H1 (cell line): ENCODE measurements at regions not wholly inside any gene's neighbourhood (a gene's known extent, or its start where the extent isn't known, plus 50 kb on each side); places are given as distances from the start of the nearest gene placed in this dataset.

ENCODE experiments used
- CTCF ChIA-PET: fragments of 300-600 bp; sonication (Branson Sonifier 250); formaldehyde crosslinking; loops from one replicate; lab custom pipeline; 2021; ENCODE audit not compliant: partially characterized antibody; lab: Charles Lee
- POLR2A ChIA-PET: fragments of 300-600 bp; sonication (Branson Sonifier 250); formaldehyde crosslinking; loops from one replicate; lab custom pipeline; 2021; ENCODE audit warnings: inconsistent platforms; ENCODE audit not compliant: partially characterized antibody; lab: Charles Lee
- DNase-seq, 2 experiments: peaks; one replicate each; pipeline versions ENCODE4 v3.0.0 to v3.0.0-alpha.2; 2010 to 2022; ENCODE audit warnings: low spot score in 2 of 2, low read depth in 1 of 2, mixed read lengths in 1 of 2
- FAIRE-seq: peaks from 2 replicates; lab custom pipeline; 2011; peaks lifted over from hg19 to GRCh38; lab: Jason Lieb, UNC
- H2AFZ ChIP-seq: 2 replicates; pipeline ENCODE4 v1.8.1; 2012; ENCODE audit warnings: low read length, inconsistent platforms
- H2AK5ac ChIP-seq: 2 replicates; pipeline ENCODE4 v1.6.1; 2013; ENCODE audit warnings: low read depth, low read length
- H2BK120ac ChIP-seq: replicated peaks from 2 replicates; pipeline ENCODE3; 2013; ENCODE audit warnings: low read depth, low read length, inconsistent platforms
- H2BK12ac ChIP-seq: 2 replicates; pipeline ENCODE4 v1.6.1; 2013; ENCODE audit warnings: low read depth, low read length
- H2BK15ac ChIP-seq: 2 replicates; pipeline ENCODE4 v1.6.1; 2013; ENCODE audit warnings: low read length
- H2BK20ac ChIP-seq: 2 replicates; pipeline ENCODE4 v1.6.1; 2013; ENCODE audit warnings: low read length
- H2BK5ac ChIP-seq: 2 replicates; pipeline ENCODE4 v1.6.1; 2013; ENCODE audit warnings: low read depth, low read length
- H3K14ac ChIP-seq: 2 replicates; pipeline ENCODE4 v1.6.1; 2013; ENCODE audit warnings: inconsistent platforms; ENCODE audit not compliant: insufficient read length
- H3K18ac ChIP-seq: 2 replicates; pipeline ENCODE4 v1.6.1; 2013; ENCODE audit warnings: low read length; ENCODE audit errors: extremely low read depth
- H3K23ac ChIP-seq: 2 replicates; pipeline ENCODE4 v1.6.1; 2013; ENCODE audit warnings: inconsistent platforms; ENCODE audit not compliant: insufficient read length
- H3K23me2 ChIP-seq: 2 replicates; pipeline ENCODE4 v1.6.1; 2013; ENCODE audit warnings: low read depth, low read length
- H3K27ac ChIP-seq: 2 replicates; pipeline ENCODE4 v1.6.1; 2011; ENCODE audit warnings: low read depth, low read length, inconsistent platforms
- H3K27me3 ChIP-seq, 4 experiments: replicated peaks in 1 of 4; 1 replicate in 1 of 4; 2 replicates in 3 of 4; pipeline versions ENCODE4 v1.6.1 to v1.8.1; 2011 to 2013; ENCODE audit warnings: low read length in 3 of 4, mild to moderate bottlenecking in 3 of 4, inconsistent platforms in 2 of 4, mixed read lengths in 2 of 4, moderate library complexity in 1 of 4; ENCODE audit not compliant: control insufficient read depth in 3 of 4, insufficient read depth in 3 of 4; ENCODE audit errors: extremely low read depth in 1 of 4
- H3K36me3 ChIP-seq, 4 experiments: 2 replicates each; pipeline versions ENCODE4 v1.6.1 to v1.8.1; 2011 to 2013; ENCODE audit warnings: mild to moderate bottlenecking in 4 of 4, low read length in 3 of 4, moderate library complexity in 2 of 4, control low read depth in 1 of 4, inconsistent platforms in 1 of 4; ENCODE audit not compliant: insufficient read depth in 4 of 4, control insufficient read depth in 2 of 4
- H3K4ac ChIP-seq: replicated peaks from 2 replicates; pipeline ENCODE3; 2013; ENCODE audit warnings: low read length, low read depth, mixed read lengths, inconsistent platforms; ENCODE audit not compliant: insufficient read length
- H3K4me1 ChIP-seq, 4 experiments: replicated peaks in 1 of 4; 1 replicate in 1 of 4; 2 replicates in 3 of 4; pipeline versions ENCODE4 v1.6.1 to v1.8.1; 2011 to 2013; ENCODE audit warnings: low read length in 3 of 4, inconsistent platforms in 2 of 4, mixed read lengths in 1 of 4; ENCODE audit not compliant: insufficient read depth in 4 of 4, control insufficient read depth in 3 of 4
- H3K4me2 ChIP-seq, 2 experiments: 2 replicates each; pipeline versions ENCODE4 v1.6.1 to v1.8.1; 2011 to 2013; ENCODE audit warnings: low read depth in 2 of 2, low read length in 2 of 2, control low read depth in 1 of 2, inconsistent platforms in 1 of 2, mild to moderate bottlenecking in 1 of 2; ENCODE audit not compliant: insufficient read depth in 1 of 2
- H3K4me3 ChIP-seq, 4 experiments: fragments of 200-600, 300-600 bp in 1 of 4; sonication (generic), shearing (Covaris generic), sonication (Bioruptor Twin) in 1 of 4; 2 replicates each; pipeline versions ENCODE4 v1.5.1 to v1.8.1; 2011 to 2016; ENCODE audit warnings: low read length in 4 of 4, low read depth in 3 of 4, control low read depth in 2 of 4, inconsistent platforms in 2 of 4, mild to moderate bottlenecking in 2 of 4, mixed read lengths in 1 of 4, moderate library complexity in 1 of 4; ENCODE audit not compliant: insufficient read depth in 2 of 4; ENCODE audit errors: extremely low read depth in 1 of 4
- H3K56ac ChIP-seq: replicated peaks from 2 replicates; pipeline ENCODE3; 2013; ENCODE audit warnings: low read depth, mild to moderate bottlenecking, mixed read lengths, low read length, inconsistent platforms; ENCODE audit not compliant: insufficient read length
- H3K79me1 ChIP-seq: 2 replicates; pipeline ENCODE4 v1.6.1; 2013; ENCODE audit warnings: low read depth, low read length, control low read depth
- H3K79me2 ChIP-seq, 2 experiments: 2 replicates each; pipeline versions ENCODE4 v1.6.1 to v1.8.1; 2012 to 2013; ENCODE audit warnings: low read length in 2 of 2, mild to moderate bottlenecking in 2 of 2, inconsistent platforms in 1 of 2; ENCODE audit not compliant: insufficient read depth in 2 of 2, control insufficient read depth in 1 of 2
- H3K9ac ChIP-seq, 4 experiments: replicated peaks in 1 of 4; 1 replicate in 1 of 4; 2 replicates in 3 of 4; pipeline versions ENCODE4 v1.6.1 to v1.8.1; 2011 to 2013; ENCODE audit warnings: low read depth in 3 of 4, low read length in 3 of 4, control low read depth in 2 of 4, mild to moderate bottlenecking in 2 of 4, moderate library complexity in 2 of 4, inconsistent platforms in 1 of 4; ENCODE audit errors: extremely low read depth in 1 of 4
- H3K9me3 ChIP-seq, 2 experiments: 2 replicates each; pipeline versions ENCODE4 v1.6.1 to v1.8.1; 2012 to 2013; ENCODE audit warnings: mild to moderate bottlenecking in 2 of 2, moderate library complexity in 2 of 2, control low read depth in 1 of 2, inconsistent platforms in 1 of 2, low read depth in 1 of 2, low read length in 1 of 2, mixed read lengths in 1 of 2; ENCODE audit not compliant: insufficient read depth in 2 of 2
- H4K20me1 ChIP-seq, 2 experiments: replicated peaks in 1 of 2; 2 replicates each; pipeline versions ENCODE3 to v1.8.1; 2011 to 2013; ENCODE audit warnings: inconsistent platforms in 2 of 2, low read length in 2 of 2, mild to moderate bottlenecking in 1 of 2; ENCODE audit not compliant: insufficient read depth in 2 of 2, control insufficient read depth in 1 of 2
- H4K5ac ChIP-seq: 2 replicates; pipeline ENCODE4 v1.6.1; 2013; ENCODE audit warnings: low read length, low read depth, mixed read lengths, inconsistent platforms; ENCODE audit not compliant: insufficient read length
- H4K8ac ChIP-seq: 2 replicates; pipeline ENCODE4 v1.8.0; 2013; ENCODE audit warnings: mild to moderate bottlenecking, moderate library complexity, low read length, inconsistent platforms; ENCODE audit not compliant: insufficient read depth; ENCODE audit errors: extremely low read depth
- H4K91ac ChIP-seq: replicated peaks from 2 replicates; pipeline ENCODE3; 2013; ENCODE audit warnings: low read length, mixed read lengths, inconsistent platforms; ENCODE audit not compliant: insufficient read length
- CREB1 ChIP-seq: IDR thresholded peaks from 2 replicates; pipeline ENCODE4 v1.6.1; 2012; ENCODE audit warnings: inconsistent platforms
- CTBP2 ChIP-seq: IDR thresholded peaks from 2 replicates; pipeline ENCODE4 v1.7.0; 2011; ENCODE audit warnings: borderline replicate concordance, mild to moderate bottlenecking, moderate library complexity, mixed read lengths, low read length; ENCODE audit not compliant: insufficient read depth, insufficient read length
- HDAC2 ChIP-seq, 2 experiments: fragments of 300-600 bp in 1 of 2; sonication (generic) in 1 of 2; IDR thresholded peaks; 2 replicates each; pipeline ENCODE4 v1.6.1; 2011 to 2012; ENCODE audit warnings: low read depth in 2 of 2, low read length in 2 of 2, mild to moderate bottlenecking in 2 of 2, moderate library complexity in 2 of 2, borderline replicate concordance in 1 of 2, inconsistent platforms in 1 of 2
- KDM4A ChIP-seq: IDR thresholded peaks from one replicate; pipeline ENCODE4 v1.7.1; 2012; ENCODE audit warnings: low read depth, mild to moderate bottlenecking, moderate library complexity, low read length, inconsistent platforms; ENCODE audit not compliant: severe bottlenecking
- RBBP5 ChIP-seq: IDR thresholded peaks from 2 replicates; pipeline ENCODE4 v1.7.1; 2012; ENCODE audit warnings: low read depth, mild to moderate bottlenecking, inconsistent platforms, low read length, moderate library complexity, borderline replicate concordance
- RXRA ChIP-seq: IDR thresholded peaks from 2 replicates; pipeline ENCODE4 v1.6.1; 2011; ENCODE audit warnings: low read depth, mild to moderate bottlenecking, low read length, moderate library complexity; ENCODE audit not compliant: insufficient read depth
- SP4 ChIP-seq: IDR thresholded peaks from 2 replicates; pipeline ENCODE4 v1.6.1; 2012; ENCODE audit warnings: low read length, inconsistent platforms
- SRF ChIP-seq: IDR thresholded peaks from 2 replicates; pipeline ENCODE4 v1.6.1; 2011; ENCODE audit warnings: mild to moderate bottlenecking, low read depth, low read length, moderate library complexity
- ZNF274 ChIP-seq: IDR thresholded peaks from 2 replicates; pipeline ENCODE4 v1.7.0; 2012; ENCODE audit warnings: low read length, borderline replicate concordance; ENCODE audit errors: extremely low read depth
- WGBS, 2 experiments: shearing (Covaris generic) in 1 of 2; methylation state at CpG; one replicate each; pipeline versions ENCODE4 v1.1.6 to v1.1.7; 2013 to 2015; ENCODE audit warnings: low lambda C conversion rate in 2 of 2, mixed read lengths in 2 of 2, inconsistent platforms in 1 of 2, low coverage in 1 of 2, missing lambda C conversion rate in 1 of 2; ENCODE audit not compliant: insufficient replicate concordance in 2 of 2, insufficient coverage in 1 of 2, insufficient read length in 1 of 2; ENCODE audit errors: extremely low coverage in 1 of 2, missing lambda C conversion rate in 1 of 2; 5-methylcytosine and 5-hydroxymethylcytosine counted together
- TF ChIP-seq, protein P1 (sequence below), 3 experiments: IDR thresholded peaks; 1 replicate in 2 of 3; 2 replicates in 1 of 3; pipeline versions ENCODE4 v1.5.1 to v1.6.1; 2011; ENCODE audit warnings: low read length in 3 of 3, mild to moderate bottlenecking in 3 of 3, inconsistent platforms in 2 of 3, low read depth in 1 of 3, moderate library complexity in 1 of 3; ENCODE audit not compliant: insufficient read depth in 1 of 3; ENCODE audit errors: control extremely low read depth in 1 of 3

DNA sequence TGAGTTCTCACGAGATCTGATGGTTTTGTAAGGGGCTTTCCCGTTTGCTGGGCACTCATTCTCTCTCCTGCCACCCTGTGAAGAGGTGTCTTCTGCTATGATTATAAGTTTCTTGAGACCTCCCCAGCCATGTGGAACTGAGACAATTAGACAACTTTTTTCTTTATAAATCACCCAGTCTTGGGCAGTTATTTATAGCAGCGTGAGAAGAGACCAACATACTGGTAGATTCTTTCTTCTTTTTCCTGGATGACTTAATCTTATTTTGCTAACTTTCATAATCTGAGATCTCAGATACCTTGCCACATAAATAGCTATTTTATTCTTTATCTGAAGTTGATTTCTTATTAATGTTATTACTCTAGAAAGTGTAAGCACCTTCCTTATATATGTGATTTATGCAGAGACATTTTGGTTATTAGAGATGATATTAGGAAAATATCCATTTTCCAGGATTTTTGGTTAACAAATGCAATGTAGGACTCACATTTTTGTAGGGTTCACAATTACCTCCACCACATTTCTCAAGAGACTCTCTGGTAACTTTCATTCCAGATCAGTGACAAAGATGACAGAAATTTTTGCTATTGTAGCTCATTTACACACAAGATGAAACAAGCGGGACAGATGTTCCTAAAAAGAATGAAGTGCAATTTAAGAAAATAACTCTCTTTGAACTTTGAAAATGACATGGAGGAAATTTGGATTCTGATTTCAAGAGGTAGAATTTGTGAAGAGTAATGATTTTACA lies 97.9 kb upstream of the RND3 start:
- no peak overlapping the region for H3K4me2 ChIP-seq
- no peak overlapping the region for H4K8ac ChIP-seq
- FAIRE-seq, result no peak
- H3K4me1 ChIP-seq, result no peaks in the 10 kb centered on the region
- no peak overlapping the region for H3K27ac ChIP-seq
- WGBS, 2 experiments, result 95% methylated on average over 4 of the region's 4 CpGs; no CpG with 5 or more reads in 1 of the 2 experiments
- H2BK12ac ChIP-seq, result no peak overlapping the region
- POLR2A ChIA-PET, result no interaction called here
- H3K56ac ChIP-seq, result no peak overlapping the region
- H4K5ac ChIP-seq, result no peak overlapping the region
- CTCF ChIA-PET, result no interaction called here
- H2BK120ac ChIP-seq, result no peak overlapping the region
- H3K36me3 ChIP-seq, result no peaks in the 10 kb centered on the region
- H2BK5ac ChIP-seq, result no peak overlapping the region
- no peak overlapping the region for H3K4ac ChIP-seq
- no peaks in the 10 kb centered on the region for H3K9me3 ChIP-seq
- no peak overlapping the region for H3K4me3 ChIP-seq
- H2AFZ ChIP-seq, result no peak overlapping the region
- no peaks in the 10 kb centered on the region for H3K79me2 ChIP-seq
- DNase-seq, result no peak
- no peak overlapping the region for H2AK5ac ChIP-seq
- H3K14ac ChIP-seq, result no peak overlapping the region
- H3K79me1 ChIP-seq, result no peaks in the 10 kb centered on the region
- no peak overlapping the region for H3K9ac ChIP-seq
- H3K27me3 ChIP-seq, result no peaks in the 10 kb centered on the region
- H4K20me1 ChIP-seq, result no peaks in the 10 kb centered on the region
- H3K23ac ChIP-seq, result no peak overlapping the region
- H2BK20ac ChIP-seq, result no peak overlapping the region
- H4K91ac ChIP-seq, result no peak overlapping the region
- no peak overlapping the region for H3K18ac ChIP-seq
- H2BK15ac ChIP-seq, result no peak overlapping the region
- H3K23me2 ChIP-seq, result no peaks in the 10 kb centered on the region
- TF ChIP-seq HDAC2 (IDR thresholded peaks at IDR 0.05; ENCODE audit: borderline replicate concordance in 1 of 2, low read depth in 2 of 2, low read length in 2 of 2), result no peak
- TF ChIP-seq KDM4A, result no peak
- no peak for TF ChIP-seq ZNF274
- no peak for TF ChIP-seq RBBP5
- TF ChIP-seq SP4, result no peak
- no peak for TF ChIP-seq RXRA
- TF ChIP-seq SRF, result no peak
- TF ChIP-seq, protein P1, sequence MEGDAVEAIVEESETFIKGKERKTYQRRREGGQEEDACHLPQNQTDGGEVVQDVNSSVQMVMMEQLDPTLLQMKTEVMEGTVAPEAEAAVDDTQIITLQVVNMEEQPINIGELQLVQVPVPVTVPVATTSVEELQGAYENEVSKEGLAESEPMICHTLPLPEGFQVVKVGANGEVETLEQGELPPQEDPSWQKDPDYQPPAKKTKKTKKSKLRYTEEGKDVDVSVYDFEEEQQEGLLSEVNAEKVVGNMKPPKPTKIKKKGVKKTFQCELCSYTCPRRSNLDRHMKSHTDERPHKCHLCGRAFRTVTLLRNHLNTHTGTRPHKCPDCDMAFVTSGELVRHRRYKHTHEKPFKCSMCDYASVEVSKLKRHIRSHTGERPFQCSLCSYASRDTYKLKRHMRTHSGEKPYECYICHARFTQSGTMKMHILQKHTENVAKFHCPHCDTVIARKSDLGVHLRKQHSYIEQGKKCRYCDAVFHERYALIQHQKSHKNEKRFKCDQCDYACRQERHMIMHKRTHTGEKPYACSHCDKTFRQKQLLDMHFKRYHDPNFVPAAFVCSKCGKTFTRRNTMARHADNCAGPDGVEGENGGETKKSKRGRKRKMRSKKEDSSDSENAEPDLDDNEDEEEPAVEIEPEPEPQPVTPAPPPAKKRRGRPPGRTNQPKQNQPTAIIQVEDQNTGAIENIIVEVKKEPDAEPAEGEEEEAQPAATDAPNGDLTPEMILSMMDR (IDR thresholded peaks at IDR 0.05; ENCODE audit: control extremely low read depth in 1 of 3, insufficient read depth in 1 of 3, low read depth in 1 of 3, low read length in 3 of 3), result no peak
- no peak for TF ChIP-seq CREB1
- no peak for TF ChIP-seq CTBP2
